Fibroblast of skin of abdomen (primary cell): ENCODE measurements at regions not wholly inside any gene's neighbourhood (a gene's known extent, or its start where the extent isn't known, plus 50 kb on each side); places are given as distances from the start of the nearest gene placed in this dataset.
"Not testable (repeated sequence)": the region's sequence is repeated elsewhere in the genome, so short reads cannot be mapped to it uniquely, and the experiment has no call there.

Experiments
- DNase-seq: peaks from one replicate; pipeline ENCODE4 v3.0.0-alpha.2; 2013

GRCh38 chr5:68679041-68679440, 414.8 kb upstream of the SLC30A5 start:
- no peak for DNase-seq

DNA sequence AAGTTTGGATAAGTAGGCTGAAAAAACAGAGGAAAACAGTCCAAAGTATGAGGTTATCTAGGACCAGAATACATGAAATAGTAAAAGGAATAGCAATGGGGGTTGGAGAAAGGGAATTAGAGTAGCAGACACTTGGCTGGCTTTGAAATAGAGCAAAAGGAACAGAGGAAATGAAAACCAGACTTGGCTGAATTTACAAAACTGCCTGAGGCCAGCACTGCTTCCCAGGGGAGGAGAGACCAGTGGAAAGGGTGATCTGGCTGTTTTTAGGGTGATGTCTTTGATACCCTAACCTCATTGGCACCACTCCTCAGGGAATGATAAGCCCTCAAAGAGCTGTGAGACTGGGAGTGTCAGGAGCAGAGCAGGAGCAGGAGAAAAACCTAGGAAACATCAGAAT, 413.4 kb upstream of the SLC30A5 start:
- DNase-seq = peak; percentile 29

DNA sequence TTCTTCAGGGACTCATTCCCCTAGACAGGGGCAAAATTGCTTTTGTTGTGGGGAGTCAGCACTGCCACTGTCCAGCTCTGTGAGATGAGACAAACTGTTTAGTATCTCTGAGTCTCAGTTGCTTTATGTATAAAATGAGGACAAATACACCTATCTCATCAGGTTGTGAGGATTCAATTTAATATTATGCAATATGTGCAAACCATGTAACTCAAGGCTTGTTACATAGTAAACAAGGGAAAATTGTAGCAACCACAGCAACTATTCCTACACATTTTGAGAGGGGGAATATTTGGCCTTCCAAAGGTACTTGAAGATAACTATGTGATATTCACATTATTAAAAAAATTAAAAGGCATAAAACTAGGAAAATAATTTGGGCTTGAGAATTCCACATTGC, 411.9 kb upstream of the SLC30A5 start:
- no peak for DNase-seq

DNA sequence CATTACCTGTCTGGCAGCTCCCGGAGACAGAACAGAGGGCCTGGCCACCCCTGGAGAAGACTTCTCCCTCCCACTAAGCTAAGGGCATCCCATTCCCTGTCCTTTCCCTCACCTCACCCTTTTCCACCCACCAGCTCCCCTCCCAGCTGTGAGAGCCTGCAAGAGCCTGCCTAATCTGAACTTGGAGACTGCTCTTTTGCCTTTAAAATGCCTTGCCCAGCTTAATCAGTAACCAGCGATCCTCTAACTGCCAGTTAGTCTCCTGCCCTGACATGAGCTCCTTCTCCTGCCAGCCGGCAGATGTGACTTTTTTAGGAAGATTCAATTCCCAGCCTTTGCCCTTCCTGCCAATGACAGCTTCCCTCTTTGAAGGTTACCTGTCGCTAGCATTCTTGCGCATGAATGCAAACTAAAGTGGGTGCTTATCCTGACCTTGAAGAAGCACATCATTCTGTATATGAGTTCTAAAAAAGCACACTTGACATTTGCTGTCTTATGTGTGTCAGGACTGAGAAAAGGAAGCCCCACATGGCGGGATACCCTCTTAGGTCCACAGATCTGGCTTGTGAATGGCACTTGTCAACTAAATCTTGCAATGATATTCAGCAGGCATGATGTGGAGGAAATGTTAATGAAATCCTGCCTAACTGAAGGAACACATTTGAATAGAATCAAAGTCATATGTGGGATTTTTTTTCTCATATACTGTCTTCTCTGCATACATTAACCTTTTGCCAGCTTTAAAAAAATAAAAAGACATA, 411.2 kb upstream of the SLC30A5 start:
- no peak for DNase-seq

DNA sequence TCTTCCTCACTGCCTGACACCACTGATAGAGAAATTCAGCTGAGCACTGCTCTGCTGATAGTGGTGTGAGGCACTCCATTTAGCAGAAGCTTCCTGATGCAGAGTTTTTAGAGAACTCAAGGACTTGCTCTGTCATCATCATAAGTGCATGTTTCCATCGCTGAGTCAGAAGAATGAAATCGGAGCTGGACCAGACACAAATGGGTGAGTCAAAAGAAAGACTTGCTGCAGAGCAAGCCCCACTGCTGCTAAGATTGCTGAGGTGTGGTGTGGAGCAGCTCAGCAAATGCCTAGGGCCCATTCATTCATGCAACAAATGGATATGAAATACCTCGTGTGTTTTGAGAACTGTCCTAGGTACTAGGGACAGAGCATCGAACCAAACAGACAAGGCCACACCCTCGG, 410.2 kb upstream of the SLC30A5 start:
- DNase-seq = peak; percentile 98

GRCh38 chr5:68685863-68686262, 408.0 kb upstream of the SLC30A5 start:
- DNase-seq = no peak

DNA sequence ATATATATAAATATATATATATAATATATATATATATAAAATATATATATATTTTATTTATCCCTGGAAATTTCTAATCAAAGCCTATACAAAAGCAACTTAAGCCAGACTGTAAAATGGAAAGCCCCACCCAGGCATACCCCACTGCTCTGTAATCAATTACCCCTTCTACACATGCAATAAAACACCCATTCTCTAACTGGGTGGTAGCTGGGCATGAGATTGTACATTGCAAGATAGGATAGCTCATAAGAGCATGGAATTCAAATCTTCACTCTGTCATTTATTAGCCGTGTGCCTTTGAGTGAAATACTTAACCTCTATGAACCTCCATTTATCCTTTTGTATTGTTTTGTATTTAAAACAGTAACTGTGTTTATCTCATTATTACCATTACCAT, 405.3 kb upstream of the SLC30A5 start:
- no peak for DNase-seq

- no peak for DNase-seq
Measured at GRCh38 chr5:68689010-68689409, 404.8 kb upstream of the SLC30A5 start.

DNA sequence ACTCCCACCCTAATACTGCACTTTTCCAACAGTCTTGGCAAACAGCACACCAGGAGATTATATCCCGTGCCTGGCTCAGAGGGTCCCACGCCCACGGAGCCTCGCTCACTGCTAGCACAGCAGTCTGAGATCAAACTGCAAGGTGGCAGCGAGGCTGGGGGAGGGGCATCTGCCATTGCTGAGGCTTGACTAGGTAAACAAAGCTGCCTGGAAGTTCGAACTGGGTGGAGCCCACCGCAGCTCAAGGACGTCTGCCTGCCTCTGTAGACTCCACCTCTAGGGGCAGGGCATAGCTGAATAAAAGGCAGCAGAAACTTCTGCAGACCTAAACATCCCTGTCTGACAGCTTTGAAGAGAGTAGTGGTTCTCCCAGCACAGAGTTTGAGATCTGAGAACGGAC, 401.9 kb upstream of the SLC30A5 start:
- not testable (repeated sequence) for DNase-seq

- DNase-seq = no peak
Measured at GRCh38 chr5:68698025-68698940, 395.5 kb upstream of the SLC30A5 start.

DNA sequence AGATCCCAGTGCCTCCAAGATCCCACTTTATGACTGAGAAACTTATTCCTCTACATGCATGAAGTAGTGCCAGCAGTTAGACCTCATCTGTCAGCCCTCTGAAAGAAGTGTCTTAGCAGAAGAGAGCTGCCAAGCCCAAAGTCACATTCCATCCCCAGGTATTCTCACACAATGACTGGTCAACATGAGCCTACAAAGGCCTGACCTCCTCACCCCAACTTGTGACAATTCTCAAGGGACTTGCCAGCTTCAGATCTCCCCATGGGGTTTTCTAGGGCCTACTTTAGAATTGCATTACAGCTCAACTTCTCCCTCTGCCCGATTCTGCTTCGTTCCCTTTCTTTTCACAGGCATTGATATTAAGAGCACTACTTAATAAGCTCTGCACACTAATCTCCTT, 393.8 kb upstream of the SLC30A5 start:
- DNase-seq = no peak

DNA sequence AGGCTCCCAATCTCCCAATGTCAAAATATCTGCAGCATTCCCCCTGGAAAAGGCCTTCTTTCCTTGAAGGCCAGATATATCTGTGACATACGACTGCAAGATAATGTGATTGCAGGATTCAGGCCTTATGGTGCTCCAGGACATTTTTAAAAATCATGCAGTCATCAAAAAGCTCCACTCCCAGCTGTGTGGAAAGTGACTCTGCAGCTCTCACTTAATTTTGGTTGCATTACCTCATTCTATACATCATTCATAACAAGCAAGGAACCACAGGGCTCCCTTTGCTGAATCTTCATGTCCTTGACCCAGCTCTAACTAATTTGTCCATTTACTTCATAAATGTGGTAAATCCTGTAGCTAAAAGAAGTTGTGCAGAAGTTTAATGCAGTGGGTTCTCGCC, 386.2 kb upstream of the SLC30A5 start:
- DNase-seq = no peak

DNA sequence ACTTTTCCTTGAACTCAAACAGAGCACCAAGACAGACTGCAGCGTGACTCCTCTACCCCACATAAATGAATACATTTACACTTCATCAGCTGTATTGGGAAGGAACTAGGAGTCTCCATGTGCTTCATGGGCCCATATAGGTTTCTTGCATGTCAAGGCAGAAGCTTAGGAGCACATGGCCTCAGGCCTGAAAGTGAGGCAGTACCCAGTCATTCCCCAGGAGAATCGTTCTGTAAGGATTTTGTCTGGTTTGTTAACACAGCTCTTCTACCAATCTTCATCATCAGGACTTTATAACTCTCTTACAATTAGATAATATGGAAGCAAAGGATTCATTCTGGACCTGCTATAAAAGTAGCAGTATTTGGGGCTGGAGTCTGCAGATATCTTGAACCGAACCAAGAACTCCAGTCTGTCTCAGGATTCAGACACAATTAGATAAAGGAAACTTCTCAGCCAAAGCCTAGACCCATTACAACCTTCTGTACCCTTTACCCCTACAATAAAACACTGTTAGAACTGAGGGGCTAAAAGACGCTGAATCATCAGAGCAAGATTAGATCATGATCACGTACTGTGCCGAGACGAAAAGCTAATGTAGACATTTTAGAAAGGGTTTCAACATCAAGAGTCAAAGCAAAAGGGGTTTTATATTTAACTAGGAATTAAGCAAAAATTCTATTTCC, 385.5 kb upstream of the SLC30A5 start:
- no peak for DNase-seq

GRCh38 chr5:68708842-68709170, 385.0 kb upstream of the SLC30A5 start:
- no peak for DNase-seq

- no peak for DNase-seq
Measured at GRCh38 chr5:68709239-68709638, 384.6 kb upstream of the SLC30A5 start.

- no peak for DNase-seq
Measured at GRCh38 chr5:68710514-68710913, 383.3 kb upstream of the SLC30A5 start.

DNA sequence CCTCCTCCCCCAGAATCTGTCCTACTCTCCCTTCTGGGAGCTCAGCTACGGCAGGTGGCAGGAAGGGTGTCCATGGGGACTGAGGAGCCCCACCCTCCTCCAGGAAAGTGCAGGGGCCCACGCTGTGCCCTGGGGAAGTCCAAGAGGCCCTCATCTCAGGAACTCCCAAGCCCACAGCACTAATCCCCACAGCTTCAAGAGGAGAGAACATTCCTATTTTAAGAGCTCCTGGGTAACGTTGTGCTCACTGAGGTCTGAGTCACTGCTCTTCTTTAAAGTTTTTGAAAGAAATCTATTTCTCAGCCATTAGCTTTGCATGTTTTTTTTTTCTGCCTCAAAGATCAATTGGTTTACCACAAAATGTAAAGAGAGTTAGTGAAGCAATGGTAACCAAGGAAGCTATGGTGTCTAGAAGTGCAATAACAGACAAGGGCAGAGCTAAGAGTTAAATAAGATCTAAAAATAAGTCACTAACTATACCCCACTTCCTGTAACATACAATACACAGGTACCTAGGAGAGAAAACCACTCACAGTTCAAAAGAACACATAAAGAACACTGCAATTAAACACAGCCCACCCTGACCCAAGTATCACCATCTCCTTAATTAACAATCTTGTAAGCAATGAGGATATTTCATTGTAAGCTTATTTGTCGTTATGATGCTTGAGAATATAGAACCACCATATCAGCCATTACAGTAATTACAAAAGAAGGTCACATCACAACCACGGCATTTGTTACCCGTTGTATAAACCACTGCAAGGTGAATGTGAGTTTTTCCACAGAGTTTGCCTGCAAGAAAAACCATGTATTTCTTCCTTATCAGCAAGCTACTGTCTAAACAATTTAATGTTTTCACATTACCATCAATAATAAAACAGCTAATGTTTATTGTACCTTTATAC, 382.3 kb upstream of the SLC30A5 start:
- no peak for DNase-seq

DNA sequence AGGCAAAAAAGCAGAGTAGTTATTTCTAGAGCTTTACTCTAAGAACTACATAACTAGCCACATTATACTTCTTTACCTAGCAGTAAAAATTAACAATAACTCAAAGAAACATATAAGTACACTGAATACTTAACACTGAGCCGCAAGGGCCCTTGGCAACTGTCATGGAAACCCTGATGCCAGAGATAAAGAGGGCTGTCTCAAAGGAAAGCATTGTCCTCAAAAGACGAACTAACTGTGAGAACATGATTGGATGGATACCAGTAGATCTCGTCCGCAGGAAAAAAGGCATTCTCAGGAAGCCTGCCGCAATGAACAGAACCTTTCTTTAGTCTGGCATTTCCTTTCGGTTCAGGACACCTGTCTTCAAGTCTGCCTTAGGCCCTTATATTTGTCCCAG, 379.0 kb upstream of the SLC30A5 start:
- DNase-seq = no peak

GRCh38 chr5:68720884-68721610, 372.8 kb upstream of the SLC30A5 start:
- no peak for DNase-seq

DNA sequence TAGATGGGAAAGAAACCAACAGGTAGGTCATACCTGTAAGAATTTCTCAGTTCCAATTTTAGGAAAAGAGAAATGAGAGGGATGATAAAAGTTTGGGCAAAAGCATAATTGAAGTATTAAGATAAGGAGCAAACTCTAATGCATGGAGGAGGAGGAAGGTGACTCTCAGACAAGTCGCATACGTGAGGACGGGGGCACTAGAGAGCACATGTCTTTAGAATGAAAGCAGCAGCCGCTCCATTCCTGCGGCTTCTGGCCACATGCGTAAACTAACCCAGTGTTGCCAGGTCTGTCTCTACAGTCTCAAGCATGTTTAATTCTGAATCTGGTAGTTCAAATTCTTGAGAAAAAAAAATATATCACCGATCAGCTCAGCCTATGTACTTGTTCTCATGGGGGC, 371.5 kb upstream of the SLC30A5 start:
- DNase-seq = no peak

DNA sequence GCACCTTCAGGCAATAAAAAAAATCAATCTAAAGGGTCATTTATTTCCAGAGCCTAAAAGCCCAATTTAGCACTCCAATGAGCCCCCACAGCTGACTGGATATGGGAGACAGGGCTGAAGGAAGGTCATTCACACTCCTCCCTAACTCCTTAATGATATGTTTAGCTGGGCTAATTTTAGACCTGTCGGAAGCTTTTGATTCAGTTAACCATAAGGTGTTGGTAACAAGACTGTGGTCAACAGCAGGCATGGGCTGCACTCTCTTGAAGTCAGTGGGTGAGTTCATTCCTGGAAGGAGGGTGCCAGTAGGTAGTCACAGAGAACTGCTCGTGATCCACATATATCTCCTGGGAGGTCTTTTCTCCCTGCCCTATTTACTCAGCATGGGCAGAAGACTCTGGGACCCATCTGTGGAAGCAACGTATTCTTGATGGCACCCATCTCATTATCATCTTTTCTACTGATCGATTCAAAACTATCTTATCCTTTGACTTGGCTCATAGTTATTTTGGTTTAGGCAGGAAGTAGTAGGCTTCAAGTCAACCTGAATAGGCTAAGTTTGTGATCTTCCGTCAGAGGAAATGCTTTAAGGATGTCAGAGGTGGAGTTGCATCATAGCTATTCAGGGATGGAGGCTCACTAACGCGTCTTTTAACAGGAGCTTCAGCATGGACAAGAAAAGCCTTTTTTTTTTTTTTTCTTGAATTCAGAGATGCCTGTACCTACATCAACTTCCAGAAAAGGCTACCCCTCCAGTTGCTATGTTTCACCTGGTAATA, 367.7 kb upstream of the SLC30A5 start:
- no peak for DNase-seq
